Activated CD4-positive, alpha-beta T cell treated with anti-CD3 and anti-CD28 coated beads for 48 hours (primary cell): ENCODE measurements at regions not wholly inside any gene's neighbourhood (a gene's known extent, or its start where the extent isn't known, plus 50 kb on each side); places are given as distances from the start of the nearest gene placed in this dataset.

ENCODE experiments used
- DNase-seq: peaks from one replicate; pipeline ENCODE4 v3.0.0-alpha.2; 2020

DNA sequence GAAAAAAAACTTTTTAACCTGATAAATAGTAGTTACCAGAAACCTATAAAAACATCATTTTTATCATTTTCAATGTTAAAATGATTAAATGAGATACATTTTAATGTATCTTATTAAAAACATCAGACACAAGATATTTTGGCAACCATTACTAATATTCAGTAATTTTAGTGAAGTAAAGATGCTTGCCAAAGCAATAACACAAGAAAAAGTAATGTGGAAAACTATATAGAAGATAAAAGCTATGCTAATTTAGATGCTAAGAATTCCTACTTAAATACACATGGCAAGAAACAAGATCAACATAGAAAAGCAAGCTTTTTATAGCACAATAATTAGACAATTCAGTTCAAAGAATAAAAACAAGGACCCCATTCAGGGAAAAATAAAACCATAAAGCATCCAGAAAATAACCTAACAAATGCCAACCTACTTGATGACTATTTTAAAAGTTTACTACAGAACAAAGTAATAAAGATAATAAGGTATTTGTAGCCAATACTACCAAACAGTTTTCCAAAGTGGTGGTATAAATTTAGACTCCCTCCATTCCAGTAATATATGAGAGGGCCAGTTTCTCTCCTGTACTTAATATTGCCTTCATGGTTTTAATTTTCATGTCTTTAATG lies 489.5 kb downstream of the CDH2 start:
- no peak for DNase-seq

DNA sequence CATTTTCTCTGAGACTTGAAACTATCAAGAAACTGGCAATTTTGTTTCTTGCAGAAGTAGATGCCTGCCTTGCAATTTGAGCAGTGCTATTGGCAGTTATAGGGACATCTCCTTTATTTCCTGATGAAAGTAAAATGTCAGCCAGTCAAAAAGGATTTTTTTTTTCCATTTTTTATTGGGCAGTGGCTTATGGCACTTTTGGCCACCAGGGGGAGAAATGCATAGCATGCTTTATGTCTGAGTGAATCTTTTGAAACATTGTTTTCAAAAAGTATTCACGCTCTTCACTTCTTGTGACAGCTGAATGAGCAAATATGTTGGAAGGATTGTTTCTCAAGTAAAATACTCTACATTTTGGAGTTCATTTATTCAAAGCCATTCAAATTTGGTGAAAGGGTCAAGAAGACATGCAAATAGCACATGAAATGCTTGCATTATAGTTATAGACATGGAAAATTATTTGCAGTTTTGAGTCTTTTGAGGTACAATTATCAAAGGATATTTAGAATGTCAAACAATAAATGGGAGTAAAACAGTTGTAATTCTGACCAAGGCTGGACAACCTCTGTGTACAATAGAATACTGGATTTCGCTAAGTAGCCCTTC lies 491.0 kb downstream of the CDH2 start:
- DNase-seq, result no peak

DNA sequence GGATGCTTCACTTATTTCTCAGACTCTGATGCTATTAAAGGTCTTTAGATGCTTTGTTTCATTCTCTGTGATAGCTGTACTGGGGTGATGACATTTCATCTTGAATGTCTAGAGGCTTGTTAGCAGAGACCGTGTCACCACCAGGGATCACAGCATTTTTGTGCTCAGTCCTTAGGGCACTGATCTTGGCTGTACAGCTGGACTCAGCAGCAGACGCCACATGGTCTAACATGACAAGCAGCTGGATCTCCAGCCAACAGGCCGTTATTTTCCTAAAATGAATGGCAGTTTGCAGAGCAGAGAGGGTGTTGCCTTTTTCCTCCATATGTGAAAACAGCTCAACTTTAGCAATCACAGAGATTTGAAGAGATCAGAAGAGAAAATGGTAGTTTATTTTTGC lies 491.8 kb downstream of the CDH2 start:
- no peak for DNase-seq

DNA sequence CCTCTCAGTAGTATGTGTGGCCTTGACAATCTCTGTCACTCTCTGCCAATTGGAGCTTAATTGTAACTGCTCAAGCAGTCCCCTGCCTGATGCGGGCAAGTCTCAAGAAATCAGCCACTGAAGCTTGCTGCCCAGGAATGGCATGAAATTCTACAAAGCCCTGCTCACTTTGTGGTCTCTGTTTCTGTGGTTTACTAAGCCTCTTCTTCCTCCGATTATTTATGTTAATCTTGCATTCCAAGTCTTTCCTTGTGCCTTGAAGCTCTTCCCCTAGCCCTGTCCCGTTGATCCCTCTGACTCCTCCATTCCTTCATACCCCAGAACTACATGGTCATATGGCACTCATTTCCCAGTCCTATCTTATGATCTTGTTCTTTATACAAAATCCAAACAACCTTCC lies 489.3 kb upstream of the CHST9 start:
- no peak for DNase-seq

DNA sequence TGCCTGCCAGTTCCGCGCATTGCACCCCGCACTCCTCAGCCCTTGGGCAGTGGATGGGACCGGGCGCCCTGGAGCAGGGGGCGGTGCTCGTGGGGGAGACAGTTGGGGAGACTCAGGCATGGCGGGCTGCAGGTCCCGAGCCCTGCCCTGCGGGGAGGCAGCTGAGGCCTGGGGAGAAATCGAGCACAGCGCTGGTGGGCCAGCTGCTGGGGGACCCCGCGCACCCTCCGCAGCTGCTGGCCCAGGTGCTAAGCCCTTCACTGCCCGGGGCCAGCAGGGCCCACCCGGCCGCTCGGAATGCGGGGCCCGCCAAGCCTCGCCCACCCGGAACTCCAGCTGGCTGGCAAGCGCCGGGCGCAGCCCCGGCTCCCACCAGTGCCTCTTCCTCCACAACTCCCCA lies 488.8 kb upstream of the CHST9 start:
- DNase-seq, result no peak

DNA sequence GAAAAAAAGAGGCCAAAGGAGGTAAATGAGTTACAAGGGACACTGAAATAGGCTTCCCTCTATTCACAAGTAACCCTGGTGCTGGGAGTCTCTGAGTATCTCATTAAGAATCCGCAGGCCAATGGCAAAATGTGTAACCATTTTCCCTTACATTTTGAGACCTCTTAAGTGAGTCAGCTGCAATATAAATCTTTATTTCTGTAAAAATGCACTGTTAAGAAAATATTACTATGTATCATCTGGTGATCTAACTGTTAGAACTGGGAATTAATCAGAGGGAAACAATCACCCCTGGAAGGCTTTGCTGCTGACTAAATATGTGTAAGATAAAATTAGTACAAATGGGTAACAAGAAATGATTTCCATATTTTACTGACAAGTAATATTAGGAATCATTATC lies 483.1 kb upstream of the CHST9 start:
- DNase-seq, result no peak

DNA sequence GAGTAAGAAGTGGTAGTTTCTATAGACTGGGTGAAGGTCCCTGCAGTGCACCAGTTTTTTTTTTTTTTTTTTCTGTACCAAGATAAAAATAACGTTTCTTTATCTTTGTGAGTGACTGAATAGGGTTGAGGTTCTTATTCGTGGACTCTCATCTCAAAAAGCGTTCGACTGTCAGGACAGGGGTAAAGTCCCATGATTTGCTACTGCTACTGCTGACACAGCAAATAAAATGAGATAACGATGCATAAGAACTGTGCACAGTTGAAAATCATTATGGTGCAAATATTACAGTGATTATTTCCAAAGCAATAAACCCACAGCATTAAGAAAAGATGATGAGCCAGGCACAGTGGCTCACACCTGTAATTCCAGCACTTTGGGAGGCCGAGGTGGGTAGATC lies 482.0 kb upstream of the CHST9 start:
- DNase-seq, result no peak

DNA sequence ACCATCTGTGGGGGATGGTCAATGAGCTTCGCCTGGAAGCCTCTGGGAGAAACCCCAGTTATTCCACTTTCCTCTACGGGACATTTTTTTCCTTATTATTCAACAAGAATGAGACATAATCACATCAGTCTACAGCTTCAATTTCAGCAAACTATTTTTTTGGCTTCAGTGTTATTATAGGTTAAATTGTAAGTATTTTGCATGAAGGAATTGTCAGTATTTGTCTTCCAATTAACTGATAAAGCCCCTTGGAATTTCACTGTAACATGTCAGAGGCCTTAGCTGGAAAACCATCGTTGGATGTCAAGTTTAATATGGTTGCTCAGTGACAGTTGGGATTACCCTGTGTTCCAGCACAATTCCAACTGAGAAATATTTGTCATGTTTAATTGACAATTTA lies 480.9 kb upstream of the CHST9 start:
- DNase-seq, result no peak

DNA sequence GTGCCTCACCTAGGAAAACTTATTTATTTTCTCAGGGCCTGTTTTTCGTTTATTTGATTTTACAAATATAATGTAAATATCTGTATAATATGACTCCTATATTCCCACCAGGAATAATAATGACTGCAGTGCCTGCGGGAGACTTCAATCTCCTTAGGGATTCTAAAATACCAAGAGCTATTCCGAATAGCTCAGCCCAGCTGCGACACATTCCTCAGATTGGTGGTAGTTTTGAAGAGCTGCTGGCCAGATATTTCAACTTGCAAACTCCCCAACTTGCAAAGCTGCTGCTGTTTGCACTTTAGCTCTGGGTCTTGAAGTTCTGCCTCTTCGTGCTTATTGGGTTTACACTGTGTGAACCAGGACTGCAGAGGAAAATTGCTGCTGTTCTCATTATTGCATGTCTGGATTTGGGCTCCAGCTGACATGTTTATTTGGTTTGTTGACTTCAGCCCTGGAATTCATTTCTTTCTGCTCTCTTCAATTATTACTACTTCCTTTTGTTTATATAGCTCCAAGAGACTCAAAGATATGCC lies 480.2 kb upstream of the CHST9 start:
- DNase-seq, result no peak

DNA sequence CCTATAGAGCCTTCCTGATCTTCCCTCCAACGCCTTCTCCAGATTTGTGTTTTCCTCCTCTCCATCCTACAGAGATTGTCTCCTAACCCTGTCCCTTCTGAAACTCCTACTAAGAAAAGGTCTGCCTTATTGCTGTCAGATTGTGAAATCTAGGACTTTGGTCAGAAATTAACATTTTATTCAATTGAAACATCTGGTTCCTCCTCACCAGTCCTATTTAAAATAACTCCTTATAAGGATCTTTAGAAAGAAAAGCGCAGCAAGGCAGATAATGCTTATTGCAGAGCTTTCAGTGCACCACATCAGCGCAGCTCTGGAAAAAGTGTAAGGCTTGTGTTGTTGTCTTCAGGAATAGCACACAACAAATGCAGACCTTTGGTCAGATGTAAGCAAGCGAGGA lies 477.8 kb upstream of the CHST9 start:
- DNase-seq, result no peak

DNA sequence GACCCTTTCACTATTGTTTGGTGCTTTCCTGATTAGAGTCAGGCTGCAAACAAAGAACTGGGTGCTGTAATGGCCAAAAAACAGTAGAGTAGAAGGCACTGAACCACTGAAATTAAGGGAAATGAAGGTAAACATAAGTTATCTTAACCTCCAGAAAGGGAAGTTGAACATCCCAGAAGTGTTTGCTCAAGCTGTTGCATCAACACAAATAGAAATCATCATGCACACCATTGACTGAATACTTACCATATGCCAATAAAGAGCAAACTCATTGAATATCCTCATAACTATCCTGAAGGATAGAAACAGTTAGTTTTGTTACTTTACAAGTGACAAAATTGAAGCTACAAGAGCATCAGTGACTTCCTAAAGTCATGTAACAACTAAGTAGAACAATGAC lies 477.4 kb upstream of the CHST9 start:
- no peak for DNase-seq

DNA sequence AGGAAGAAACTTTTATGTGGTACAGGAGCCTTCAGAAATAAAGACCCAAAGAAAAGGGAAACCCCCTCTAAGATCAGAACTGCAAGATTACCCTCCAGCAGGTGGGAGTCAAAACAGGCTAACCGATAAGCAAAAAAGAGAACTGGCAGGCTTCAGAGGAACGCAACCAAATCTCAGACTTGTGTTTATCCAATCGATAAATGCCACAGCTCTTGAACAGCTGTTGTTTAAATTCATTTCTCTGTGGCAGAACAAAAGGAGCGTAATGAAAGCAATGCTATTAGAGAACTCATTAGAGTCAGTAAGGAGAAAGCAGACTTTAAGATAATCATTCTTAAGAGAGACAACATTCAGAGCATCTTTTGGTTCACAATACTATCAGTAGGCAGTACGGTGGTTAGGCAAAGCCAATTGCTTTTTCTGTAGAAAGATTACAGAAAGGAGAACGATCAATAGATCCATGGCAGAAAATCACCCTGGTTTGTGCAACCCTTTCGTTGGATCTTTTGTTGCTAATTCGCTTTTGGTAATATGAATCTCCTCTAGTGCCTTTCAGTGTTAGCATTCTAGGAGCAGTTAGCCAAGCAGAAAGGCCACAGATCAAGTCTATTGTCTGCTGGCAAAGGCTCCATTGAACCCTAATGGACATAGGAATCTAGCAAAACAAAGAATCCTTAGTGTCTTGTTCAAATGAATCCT lies 476.4 kb upstream of the CHST9 start:
- no peak for DNase-seq

DNA sequence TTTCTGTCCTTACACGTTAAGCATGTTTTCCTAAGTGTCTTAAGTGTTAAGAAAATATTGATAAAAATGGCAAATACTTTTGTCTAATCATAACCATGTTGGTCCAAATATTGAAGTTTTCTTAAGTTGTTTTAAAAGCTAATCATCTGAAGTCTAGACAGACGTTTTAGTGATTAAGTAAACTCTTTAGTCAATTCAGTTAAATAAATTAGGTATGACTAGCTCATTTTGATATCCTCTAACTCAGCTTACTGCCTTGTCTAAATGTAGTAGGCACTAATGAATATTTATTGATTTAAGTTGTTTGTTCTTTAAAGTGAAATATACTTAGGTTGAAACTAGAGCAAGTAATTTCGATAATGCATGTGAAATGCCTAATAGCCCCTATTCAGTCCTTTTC lies 471.8 kb upstream of the CHST9 start:
- DNase-seq, result no peak

DNA sequence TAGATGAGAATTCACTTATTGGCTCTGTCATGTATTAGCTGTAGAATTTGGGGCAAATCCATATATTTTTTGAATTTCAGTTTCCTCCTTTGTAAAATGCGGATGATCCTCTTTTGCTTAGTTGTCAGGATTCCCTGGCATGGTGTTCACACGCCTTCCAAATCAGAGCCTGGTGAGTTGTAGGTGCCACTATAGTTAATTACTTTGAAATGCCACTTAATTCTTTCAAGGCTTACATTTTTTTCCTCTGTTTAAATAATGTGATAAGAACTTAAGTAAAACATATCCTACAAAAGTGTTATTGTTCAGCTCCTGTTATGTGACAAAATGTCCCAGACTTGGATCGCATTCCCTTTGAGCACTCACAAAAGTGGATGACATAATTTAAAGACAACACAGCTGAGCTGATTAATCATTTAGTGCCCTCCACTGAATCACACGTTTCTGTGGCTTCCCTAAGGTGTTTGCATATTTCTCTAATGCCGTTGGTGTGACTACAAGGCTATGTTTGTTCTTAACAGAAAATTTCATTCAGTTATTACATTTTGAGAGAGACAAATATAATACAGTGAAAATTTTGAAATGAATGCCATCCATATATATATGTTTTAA lies 471.2 kb upstream of the CHST9 start:
- no peak for DNase-seq

DNA sequence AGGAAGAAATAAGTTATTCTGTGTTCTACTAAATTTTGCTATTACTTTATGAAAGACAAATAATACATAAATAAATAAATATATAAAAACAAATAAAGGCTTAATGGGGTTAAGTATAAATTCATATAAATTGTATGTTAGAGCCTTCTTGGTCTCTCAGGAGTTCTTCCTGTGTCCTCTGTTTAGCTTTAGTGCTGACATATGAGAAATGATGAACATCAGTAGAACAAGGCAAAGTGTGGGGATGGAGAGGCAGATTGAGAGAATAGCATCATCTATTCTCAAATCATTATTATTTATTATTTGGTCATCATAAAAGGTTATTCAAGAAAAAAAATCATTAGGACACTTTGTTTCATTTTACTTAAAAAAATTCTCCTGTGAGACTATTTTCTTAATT lies 468.1 kb upstream of the CHST9 start:
- DNase-seq, result no peak

DNA sequence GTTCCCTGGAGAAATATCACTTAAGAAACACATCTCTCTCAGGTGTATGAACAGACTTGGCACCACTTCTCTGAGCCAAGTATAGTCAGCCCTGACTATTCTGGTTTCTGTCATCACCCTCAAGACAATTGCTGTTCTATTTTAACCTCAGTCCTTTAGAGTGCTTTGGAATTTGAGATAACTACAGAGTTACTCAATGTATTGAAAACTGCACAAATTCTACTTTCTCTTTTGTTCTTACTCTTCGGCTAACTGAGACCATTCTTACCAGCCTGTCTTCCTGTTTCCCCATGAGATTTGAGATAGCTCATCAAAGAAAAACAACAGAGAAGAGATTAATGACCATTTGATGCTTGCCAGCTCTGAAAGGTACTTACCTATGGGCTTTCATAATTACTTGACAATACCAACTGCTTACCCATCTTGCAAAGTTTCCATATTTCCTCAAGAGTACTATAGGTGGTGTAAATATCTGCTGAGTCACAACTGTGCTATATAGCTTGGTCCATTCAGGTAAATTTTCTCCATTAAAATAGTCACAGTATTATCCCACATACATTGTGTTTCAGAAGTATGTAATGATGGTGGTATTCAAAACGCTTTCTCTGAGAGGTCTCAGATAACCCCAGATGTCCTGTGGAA lies 467.5 kb upstream of the CHST9 start:
- DNase-seq, result no peak

DNA sequence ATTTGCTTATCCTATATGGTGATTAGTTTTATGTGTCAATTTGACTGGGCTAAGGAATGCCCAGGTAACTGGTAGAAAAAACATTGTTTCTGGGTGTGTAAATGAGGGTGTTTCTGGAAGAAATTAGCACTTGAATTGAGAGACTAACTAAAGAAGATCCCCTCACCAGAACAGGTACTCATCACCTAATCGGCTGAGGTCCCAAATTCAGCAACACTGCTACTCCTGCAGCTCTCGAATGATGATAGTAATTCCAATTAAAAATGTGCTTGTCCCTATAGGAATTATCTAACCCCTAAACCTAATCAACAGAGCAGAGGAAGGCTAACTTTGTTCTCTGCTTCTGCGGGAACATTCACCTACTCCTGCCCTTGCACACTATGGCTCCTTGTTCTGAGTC lies 464.5 kb upstream of the CHST9 start:
- no peak for DNase-seq

DNA sequence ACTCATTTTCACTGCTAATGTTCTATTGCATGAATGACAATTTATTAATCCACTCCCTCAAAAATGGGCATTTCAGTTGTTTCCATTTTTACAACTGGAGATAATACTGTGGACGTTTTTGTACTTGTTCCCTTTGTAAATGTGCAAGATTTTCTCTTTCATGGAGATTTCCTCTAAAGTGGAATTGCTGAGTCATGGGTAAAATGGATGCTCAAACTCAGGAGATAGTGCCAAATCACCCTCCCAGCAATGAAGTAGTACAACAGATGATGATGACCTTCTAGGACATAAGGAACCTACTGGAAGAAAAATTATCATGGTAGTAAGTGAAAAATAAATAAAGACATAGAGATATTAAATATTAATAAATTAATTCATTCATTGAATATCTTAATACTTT lies 460.8 kb upstream of the CHST9 start:
- DNase-seq, result no peak

DNA sequence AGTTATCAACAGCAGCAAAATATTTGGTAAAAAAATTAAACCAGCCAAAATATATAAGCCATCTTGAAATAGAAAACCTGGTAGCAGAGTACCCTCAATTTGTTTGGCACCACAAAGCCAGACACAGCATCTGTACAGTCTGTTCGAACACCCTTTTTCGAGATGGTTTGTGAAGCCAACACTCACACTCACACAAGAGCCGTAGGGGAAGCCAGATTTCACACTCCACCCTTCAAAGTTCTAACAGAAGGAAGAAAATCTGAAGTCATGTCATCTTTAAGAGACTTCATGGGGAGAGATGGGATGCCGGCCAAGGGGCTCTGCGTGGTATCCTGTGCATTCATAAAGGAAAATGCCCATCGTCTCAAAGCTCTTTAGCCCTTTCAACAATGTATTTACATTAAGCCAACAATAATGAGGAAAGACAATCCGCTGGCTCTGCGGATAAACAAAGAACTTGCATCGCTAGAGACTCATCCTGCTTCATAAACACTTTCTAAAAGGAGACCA lies 451.5 kb upstream of the CHST9 start:
- DNase-seq, result no peak

DNA sequence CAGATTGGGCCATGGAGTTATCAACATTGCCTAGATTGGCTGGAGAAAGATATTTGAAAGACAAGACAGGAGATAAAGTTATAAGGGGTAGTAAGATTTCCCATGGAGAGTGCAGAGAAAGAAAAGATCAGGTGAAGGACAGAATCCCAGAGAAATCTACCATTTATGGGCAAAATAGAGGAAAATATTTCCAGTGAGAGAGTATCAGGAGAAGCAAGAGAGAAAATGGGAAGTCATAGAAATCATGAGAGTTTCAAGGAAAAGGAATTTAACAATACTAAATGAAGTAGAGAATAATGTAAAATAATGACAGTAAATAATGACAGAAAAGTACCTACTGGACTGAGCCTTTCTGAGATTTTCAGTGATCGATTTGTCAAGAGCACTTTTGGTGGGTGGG lies 447.6 kb upstream of the CHST9 start:
- DNase-seq, result no peak

DNA sequence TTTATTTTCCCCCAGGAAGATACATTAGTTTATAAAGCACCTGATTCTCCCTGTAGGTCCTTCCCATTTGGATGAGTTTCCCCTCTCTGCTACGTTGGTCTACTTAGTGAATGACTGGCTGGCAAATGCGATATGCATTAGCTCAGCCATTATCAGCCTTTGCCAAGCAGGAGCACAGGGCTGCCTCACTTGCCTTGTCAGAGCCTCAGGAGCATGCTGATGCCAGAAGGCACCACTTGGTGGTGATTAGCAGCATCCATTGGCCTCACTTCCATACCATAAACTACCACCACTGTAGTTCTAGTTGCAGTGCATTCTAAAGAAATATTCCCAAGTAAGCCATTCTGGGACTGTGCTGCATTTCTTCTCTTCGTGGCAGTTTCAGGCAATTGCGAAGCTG lies 442.8 kb upstream of the CHST9 start:
- no peak for DNase-seq

DNA sequence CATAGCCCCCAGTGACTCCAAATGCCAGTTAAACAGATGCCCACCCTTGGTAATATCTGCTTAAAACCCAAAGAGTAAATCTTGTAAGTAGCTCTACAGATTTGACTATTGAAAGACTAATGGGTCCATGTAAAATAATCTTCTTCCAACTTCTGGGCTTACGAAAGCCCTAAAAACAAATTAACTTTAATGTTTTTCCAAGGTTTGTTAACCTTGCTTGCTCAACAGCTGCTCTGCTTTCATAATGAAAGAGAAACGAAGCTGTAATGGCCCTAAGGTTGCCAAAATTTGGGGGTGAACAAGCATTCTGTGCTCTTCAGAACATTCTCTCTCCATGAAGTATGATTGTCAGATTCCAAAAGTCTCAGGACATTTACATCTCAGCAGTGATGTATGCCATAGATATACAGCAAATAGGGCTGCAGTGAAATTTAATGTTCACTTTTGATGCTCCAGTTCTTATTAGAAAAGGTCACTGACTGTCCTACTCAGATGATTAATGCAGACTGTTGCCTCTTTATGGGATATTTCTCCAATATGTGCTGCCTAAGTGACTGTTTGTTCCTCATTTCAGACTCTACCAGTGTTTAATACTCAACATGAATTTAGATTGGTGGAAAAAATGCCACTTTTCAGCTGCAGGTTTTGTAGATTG lies 436.3 kb upstream of the CHST9 start:
- DNase-seq, result no peak

DNA sequence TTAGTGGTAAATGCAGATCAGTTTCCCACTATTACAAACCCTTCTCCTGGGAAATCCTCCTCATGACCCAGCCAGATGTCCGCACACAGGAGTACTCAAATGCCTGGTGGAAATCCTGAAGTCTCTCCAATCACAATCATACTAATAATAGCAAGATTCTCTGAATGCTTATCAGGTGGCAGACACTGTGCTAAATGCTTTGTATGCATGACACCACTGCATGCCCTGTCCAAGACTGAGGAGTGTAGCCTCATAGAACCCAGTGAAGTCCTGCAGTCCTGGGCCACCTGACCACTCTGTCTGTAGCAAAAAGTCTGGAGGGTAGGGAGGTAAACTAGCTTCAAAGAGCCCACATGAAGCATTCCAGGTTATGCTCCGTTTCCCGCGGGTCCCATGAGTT lies 434.8 kb upstream of the CHST9 start:
- no peak for DNase-seq
